ENCODE measurements at regions not wholly inside any gene's neighbourhood (a gene's known extent, or its start where the extent isn't known, plus 50 kb on each side); places are given as distances from the start of the nearest gene placed in this dataset.

DNA sequence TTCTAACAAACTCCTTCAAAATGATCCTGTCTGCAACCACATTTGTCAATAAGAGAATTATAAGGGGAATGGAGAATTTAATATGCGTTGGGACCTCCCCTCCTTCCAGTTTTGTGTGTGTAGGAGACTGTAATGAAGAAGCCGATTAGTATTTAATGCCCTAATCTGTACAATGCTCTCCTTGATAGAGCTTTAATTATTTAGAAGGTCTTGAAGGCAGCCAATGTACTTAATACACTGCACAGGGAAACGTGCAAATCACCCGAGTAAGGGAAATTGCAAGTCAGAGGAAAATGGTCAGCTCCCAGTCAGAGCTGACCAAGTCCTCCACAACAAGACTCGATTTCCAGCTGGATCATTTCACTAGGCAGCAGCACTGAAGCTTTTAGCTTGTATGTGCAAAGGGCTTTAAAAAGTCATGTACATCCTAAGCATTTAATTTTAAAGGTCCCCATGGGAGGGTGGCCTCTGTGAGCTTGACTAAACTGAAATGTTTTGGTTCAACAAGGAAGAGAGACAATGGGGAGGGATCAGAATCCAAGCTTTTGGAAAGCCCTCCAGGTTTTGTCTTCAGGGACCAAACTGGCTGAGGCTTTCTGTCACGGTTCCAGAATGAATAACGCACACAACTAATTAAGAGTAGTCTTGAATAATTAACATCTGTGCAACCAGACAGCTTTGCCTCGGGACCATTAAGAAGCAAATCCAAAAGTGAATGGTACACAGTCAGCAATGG, 159.8 kb upstream of the MITF start:
- DNase-seq, result peak in 1 of 2 donors; percentile 75
- WGBS, 5 donors, result 45 to 65% (median 59%) methylated on average over 8 of the region's 8 CpGs
- intact Hi-C loops (cut with DNase I; ENCODE audit: low total_unique reads), result no loop called here

DNA sequence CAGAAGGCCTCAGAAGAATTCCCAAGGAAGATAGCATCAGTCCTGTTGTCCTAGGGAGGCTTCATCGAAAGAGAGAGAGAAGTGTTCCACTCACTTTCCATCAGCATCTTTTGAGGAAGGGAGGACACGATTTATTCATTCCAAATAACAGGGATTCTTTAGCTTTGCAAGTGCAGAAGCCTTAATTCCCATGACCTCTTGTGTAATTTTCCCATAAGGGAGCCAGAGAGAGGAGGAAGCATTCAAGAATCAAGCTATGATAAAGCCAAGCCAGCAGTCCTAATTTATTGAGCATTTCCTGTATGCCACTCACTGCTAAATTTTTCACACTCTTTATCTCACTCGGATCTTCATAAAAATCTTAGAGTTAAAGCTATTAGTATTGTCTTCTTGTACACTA, 169.7 kb upstream of the MITF start:
- Histone ChIP-seq H3K9me3 (no peaks in the 10 kb centered on the region), H3K4me3 (no peak overlapping the region), H3K27ac (no peak overlapping the region), H3K27me3 (no peaks in the 10 kb centered on the region), H3K36me3 (no peaks in the 10 kb centered on the region), H3K4me1 (no peaks in the 10 kb centered on the region)
- intact Hi-C loops (cut with DNase I; ENCODE audit: low total_unique reads), result no loop called here
- 66 to 75% (median 70%) methylated on average over 3 of the region's 3 CpGs for WGBS, 5 donors
- peak in 1 of 2 donors; percentile 17 for DNase-seq
- TF ChIP-seq POLR2A (IDR thresholded peaks at IDR 0.05), result no peak
- TF ChIP-seq EP300 (IDR thresholded peaks at IDR 0.05), result no peak
- TF ChIP-seq POLR2AphosphoS5 (IDR thresholded peaks at IDR 0.05), result no peak
- TF ChIP-seq, protein P1, sequence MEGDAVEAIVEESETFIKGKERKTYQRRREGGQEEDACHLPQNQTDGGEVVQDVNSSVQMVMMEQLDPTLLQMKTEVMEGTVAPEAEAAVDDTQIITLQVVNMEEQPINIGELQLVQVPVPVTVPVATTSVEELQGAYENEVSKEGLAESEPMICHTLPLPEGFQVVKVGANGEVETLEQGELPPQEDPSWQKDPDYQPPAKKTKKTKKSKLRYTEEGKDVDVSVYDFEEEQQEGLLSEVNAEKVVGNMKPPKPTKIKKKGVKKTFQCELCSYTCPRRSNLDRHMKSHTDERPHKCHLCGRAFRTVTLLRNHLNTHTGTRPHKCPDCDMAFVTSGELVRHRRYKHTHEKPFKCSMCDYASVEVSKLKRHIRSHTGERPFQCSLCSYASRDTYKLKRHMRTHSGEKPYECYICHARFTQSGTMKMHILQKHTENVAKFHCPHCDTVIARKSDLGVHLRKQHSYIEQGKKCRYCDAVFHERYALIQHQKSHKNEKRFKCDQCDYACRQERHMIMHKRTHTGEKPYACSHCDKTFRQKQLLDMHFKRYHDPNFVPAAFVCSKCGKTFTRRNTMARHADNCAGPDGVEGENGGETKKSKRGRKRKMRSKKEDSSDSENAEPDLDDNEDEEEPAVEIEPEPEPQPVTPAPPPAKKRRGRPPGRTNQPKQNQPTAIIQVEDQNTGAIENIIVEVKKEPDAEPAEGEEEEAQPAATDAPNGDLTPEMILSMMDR (IDR thresholded peaks at IDR 0.05), result no peak

More for the DNA sequence above, 159.8 kb upstream of the MITF start:
- no peak overlapping the region for H3K4me3 ChIP-seq
- no peaks in the 10 kb centered on the region for H3K36me3 ChIP-seq
- no peak overlapping the region for H3K27ac ChIP-seq
- no peak for TF ChIP-seq EP300 (IDR thresholded peaks at IDR 0.05)
- peaks cover 0 to 9% (median 0%) of the 10 kb centered on the region in 3 donors for H3K27me3 ChIP-seq
- no peaks in the 10 kb centered on the region for H3K4me1 ChIP-seq
- H3K9me3 ChIP-seq, result no peaks in the 10 kb centered on the region

DNA sequence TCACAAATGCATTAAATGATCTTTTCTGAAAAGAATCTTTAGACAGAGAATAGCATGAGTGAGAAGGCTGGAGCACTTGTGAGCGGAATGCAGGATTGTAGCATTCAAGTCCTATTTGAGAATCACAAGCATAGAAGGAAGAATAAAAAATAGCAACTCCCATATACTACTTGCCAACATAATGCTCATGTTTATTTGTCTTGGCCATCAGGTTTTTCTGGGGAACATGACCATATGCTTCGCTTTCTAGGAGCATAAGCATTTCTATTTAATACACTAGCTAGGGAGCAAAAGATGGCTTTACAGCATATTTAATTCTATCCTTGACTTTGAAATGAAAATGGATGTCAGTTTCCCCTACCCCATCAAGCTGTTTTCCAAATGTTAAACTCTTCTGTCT, 170.3 kb upstream of the MITF start:
- Histone ChIP-seq H3K4me1 (no peaks in the 10 kb centered on the region), H3K27ac (no peak overlapping the region)

DNA sequence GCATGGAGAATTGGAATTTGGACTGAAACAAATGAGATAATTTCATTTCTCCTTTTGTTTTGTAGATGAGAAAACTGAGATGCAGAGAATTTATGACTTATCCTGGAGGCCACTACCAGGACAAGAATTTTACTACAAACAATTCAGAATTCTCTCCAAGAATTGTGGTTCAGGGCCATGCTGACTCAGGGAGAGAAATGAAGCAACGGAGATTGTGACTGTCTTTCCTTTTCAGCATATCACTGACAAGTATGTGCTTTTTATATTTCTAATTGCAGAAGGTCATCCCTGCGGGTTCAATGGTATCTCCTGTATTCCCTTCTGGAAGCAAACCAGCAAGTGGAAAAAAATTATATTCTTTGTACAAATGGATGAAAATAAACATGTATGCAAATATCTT, 170.8 kb upstream of the MITF start:
- TF ChIP-seq, protein P1 (IDR thresholded peaks at IDR 0.05), result no peak
- no peak for TF ChIP-seq POLR2AphosphoS5 (IDR thresholded peaks at IDR 0.05)
- no peak for TF ChIP-seq POLR2A (IDR thresholded peaks at IDR 0.05)
- 57 to 84% (median 81%) methylated on average over 2 of the region's 2 CpGs for WGBS, 5 donors
- no peak overlapping the region for H3K27ac ChIP-seq
- H3K36me3 ChIP-seq, result no peaks in the 10 kb centered on the region
- no peaks in the 10 kb centered on the region for H3K9me3 ChIP-seq
- H3K4me1 ChIP-seq, result no peaks in the 10 kb centered on the region
- no peak overlapping the region for H3K4me3 ChIP-seq
- no peaks in the 10 kb centered on the region for H3K27me3 ChIP-seq
- no peak for DNase-seq
- intact Hi-C loops (cut with DNase I; ENCODE audit: low total_unique reads), result no loop called here

More for the DNA sequence above, 170.3 kb upstream of the MITF start:
- H3K4me3 ChIP-seq, result no peak overlapping the region
- TF ChIP-seq POLR2AphosphoS5 (IDR thresholded peaks at IDR 0.05) (no peak), EP300 (IDR thresholded peaks at IDR 0.05) (no peak), POLR2A (IDR thresholded peaks at IDR 0.05) (no peak)
- TF ChIP-seq, protein P1 (IDR thresholded peaks at IDR 0.05), result no peak
- 69 to 87% (median 80%) methylated on average over 2 of the region's 2 CpGs for WGBS, 5 donors
- H3K9me3 ChIP-seq, result no peaks in the 10 kb centered on the region
- no peaks in the 10 kb centered on the region for H3K27me3 ChIP-seq
- DNase-seq, result peak in 1 of 2 donors; percentile 26
- intact Hi-C loops (cut with DNase I; ENCODE audit: low total_unique reads), result no loop called here
- H3K36me3 ChIP-seq, result no peaks in the 10 kb centered on the region

DNA sequence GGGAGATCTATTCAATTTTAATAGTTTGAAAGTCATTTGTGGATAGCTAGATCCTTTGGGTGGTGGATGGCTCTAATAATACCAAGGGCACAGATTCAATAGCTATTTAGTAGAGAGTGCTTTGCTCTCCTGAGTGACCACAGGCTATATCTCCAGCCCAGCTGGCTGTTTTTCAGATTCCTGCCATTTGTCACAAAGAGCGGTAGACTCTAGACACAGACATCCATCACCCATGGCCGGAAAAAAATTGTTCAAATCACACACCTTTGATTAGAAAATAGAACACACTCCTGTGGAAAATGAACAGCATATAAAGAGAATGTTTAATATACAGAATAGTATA, 171.6 kb upstream of the MITF start:
- no peaks in the 10 kb centered on the region for H3K4me1 ChIP-seq
- H3K4me3 ChIP-seq, result no peak overlapping the region
- intact Hi-C loops (cut with DNase I; ENCODE audit: low total_unique reads), result no loop called here
- no peak overlapping the region for H3K27ac ChIP-seq
- 86 to 96% (median 92%) methylated on average over 2 of the region's 2 CpGs for WGBS, 5 donors
- TF ChIP-seq POLR2A (IDR thresholded peaks at IDR 0.05) (no peak), POLR2AphosphoS5 (IDR thresholded peaks at IDR 0.05) (no peak), EP300 (IDR thresholded peaks at IDR 0.05) (no peak)
- TF ChIP-seq, protein P1 (IDR thresholded peaks at IDR 0.05), result no peak
- H3K9me3 ChIP-seq, result no peaks in the 10 kb centered on the region
- no peaks in the 10 kb centered on the region for H3K36me3 ChIP-seq
- no peak for DNase-seq
- H3K27me3 ChIP-seq, result no peaks in the 10 kb centered on the region

All from stomach (tissue), 8 donors.